PC-9 (cell line): ENCODE measurements at regions not wholly inside any gene's neighbourhood (a gene's known extent, or its start where the extent isn't known, plus 50 kb on each side); places are given as distances from the start of the nearest gene placed in this dataset.

ENCODE experiments used
- CTCF ChIP-seq: fragments of 200-600 bp; sonication (generic); conservative IDR thresholded peaks from 2 replicates; pipeline ENCODE4 v1.6.1; 2017; ENCODE audit warnings: mixed run types, antibody characterized with exemption, mild to moderate bottlenecking, moderate library complexity
- EZH2 ChIP-seq: fragments of 200-600 bp; sonication (generic); IDR thresholded peaks from 2 replicates; pipeline ENCODE4 v1.8.0; 2017; ENCODE audit warnings: antibody characterized with exemption, low read depth

GRCh38 chr11:22556381-22556780 is 69.2 kb downstream of the FANCF start:
- TF ChIP-seq CTCF (no peak), EZH2 (no peak)
